ENCODE measurements at regions not wholly inside any gene's neighbourhood (a gene's known extent, or its start where the extent isn't known, plus 50 kb on each side); places are given as distances from the start of the nearest gene placed in this dataset.

- no peaks in the 10 kb centered on the region for H3K9me3 ChIP-seq (ENCODE audit: control insufficient read depth in 3 of 3, low read length in 3 of 3)
- H3K4me3 ChIP-seq (ENCODE audit: low read length in 3 of 3): no peak overlapping the region
- H3K36me3 ChIP-seq (ENCODE audit: control insufficient read depth in 3 of 3, insufficient read depth in 3 of 3, low read length in 3 of 3): no peaks in the 10 kb centered on the region
- H3K9ac ChIP-seq (ENCODE audit: low read depth in 1 of 3, low read length in 3 of 3): no peak overlapping the region
- H3K4me1 ChIP-seq (ENCODE audit: control insufficient read depth in 3 of 3, insufficient read depth in 3 of 3, low read length in 3 of 3): no peaks in the 10 kb centered on the region
- H3K27me3 ChIP-seq (ENCODE audit: control insufficient read depth in 3 of 3, insufficient read depth in 3 of 3, low read length in 3 of 3): no peaks in the 10 kb centered on the region
- no peak overlapping the region for H3K27ac ChIP-seq (ENCODE audit: low read depth, low read length)
Measured at GRCh38 chr5:105899726-105900125, 1771.0 kb downstream of the EFNA5 start.

GRCh38 chr5:105898183-105898582 is 1772.6 kb downstream of the EFNA5 start:
- Histone ChIP-seq H3K4me3 (ENCODE audit: low read length in 3 of 3) (no peak overlapping the region), H3K4me1 (ENCODE audit: control insufficient read depth in 3 of 3, insufficient read depth in 3 of 3, low read length in 3 of 3) (no peaks in the 10 kb centered on the region), H3K9ac (ENCODE audit: low read depth in 1 of 3, low read length in 3 of 3) (no peak overlapping the region), H3K36me3 (ENCODE audit: control insufficient read depth in 3 of 3, insufficient read depth in 3 of 3, low read length in 3 of 3) (no peaks in the 10 kb centered on the region), H3K27me3 (ENCODE audit: control insufficient read depth in 3 of 3, insufficient read depth in 3 of 3, low read length in 3 of 3) (no peaks in the 10 kb centered on the region), H3K27ac (ENCODE audit: low read depth, low read length) (no peak overlapping the region), H3K9me3 (ENCODE audit: control insufficient read depth in 3 of 3, low read length in 3 of 3) (no peaks in the 10 kb centered on the region)

- H3K36me3 ChIP-seq (ENCODE audit: control insufficient read depth in 3 of 3, insufficient read depth in 3 of 3, low read length in 3 of 3): no peaks in the 10 kb centered on the region
- no peaks in the 10 kb centered on the region for H3K27me3 ChIP-seq (ENCODE audit: control insufficient read depth in 3 of 3, insufficient read depth in 3 of 3, low read length in 3 of 3)
- peaks cover 0 to 2% (median 0%) of the 10 kb centered on the region in 3 donors for H3K9me3 ChIP-seq (ENCODE audit: control insufficient read depth in 3 of 3, low read length in 3 of 3)
- H3K9ac ChIP-seq (ENCODE audit: low read depth in 1 of 3, low read length in 3 of 3): no peak overlapping the region
- H3K27ac ChIP-seq (ENCODE audit: low read depth, low read length): no peak overlapping the region
- no peaks in the 10 kb centered on the region for H3K4me1 ChIP-seq (ENCODE audit: control insufficient read depth in 3 of 3, insufficient read depth in 3 of 3, low read length in 3 of 3)
- no peak overlapping the region for H3K4me3 ChIP-seq (ENCODE audit: low read length in 3 of 3)
Measured at GRCh38 chr5:105885266-105885665, 1785.5 kb downstream of the EFNA5 start.

- Histone ChIP-seq H3K9ac (ENCODE audit: low read depth in 1 of 3, low read length in 3 of 3) (no peak overlapping the region), H3K4me1 (ENCODE audit: control insufficient read depth in 3 of 3, insufficient read depth in 3 of 3, low read length in 3 of 3) (no peaks in the 10 kb centered on the region)
Measured at GRCh38 chr5:105882956-105883481, 1787.7 kb downstream of the EFNA5 start.

GRCh38 chr5:105878402-105878801 is 1792.3 kb downstream of the EFNA5 start:
- Histone ChIP-seq H3K4me1 (ENCODE audit: control insufficient read depth in 3 of 3, insufficient read depth in 3 of 3, low read length in 3 of 3) (no peaks in the 10 kb centered on the region), H3K27ac (ENCODE audit: low read depth, low read length) (no peak overlapping the region), H3K9ac (ENCODE audit: low read depth in 1 of 3, low read length in 3 of 3) (no peak overlapping the region), H3K36me3 (ENCODE audit: control insufficient read depth in 3 of 3, insufficient read depth in 3 of 3, low read length in 3 of 3) (no peaks in the 10 kb centered on the region), H3K4me3 (ENCODE audit: low read length in 3 of 3) (no peak overlapping the region), H3K27me3 (ENCODE audit: control insufficient read depth in 3 of 3, insufficient read depth in 3 of 3, low read length in 3 of 3) (no peaks in the 10 kb centered on the region), H3K9me3 (ENCODE audit: control insufficient read depth in 3 of 3, low read length in 3 of 3) (no peaks in the 10 kb centered on the region)

More at GRCh38 chr5:105882956-105883481, 1787.7 kb downstream of the EFNA5 start:
- no peak overlapping the region for H3K4me3 ChIP-seq (ENCODE audit: low read length in 3 of 3)
- H3K27me3 ChIP-seq (ENCODE audit: control insufficient read depth in 3 of 3, insufficient read depth in 3 of 3, low read length in 3 of 3): no peaks in the 10 kb centered on the region
- H3K36me3 ChIP-seq (ENCODE audit: control insufficient read depth in 3 of 3, insufficient read depth in 3 of 3, low read length in 3 of 3): no peaks in the 10 kb centered on the region
- no peak overlapping the region for H3K27ac ChIP-seq (ENCODE audit: low read depth, low read length)
- H3K9me3 ChIP-seq (ENCODE audit: control insufficient read depth in 3 of 3, low read length in 3 of 3): no peaks in the 10 kb centered on the region

- no peaks in the 10 kb centered on the region for H3K36me3 ChIP-seq (ENCODE audit: control insufficient read depth in 3 of 3, insufficient read depth in 3 of 3, low read length in 3 of 3)
- no peaks in the 10 kb centered on the region for H3K27me3 ChIP-seq (ENCODE audit: control insufficient read depth in 3 of 3, insufficient read depth in 3 of 3, low read length in 3 of 3)
- H3K9ac ChIP-seq (ENCODE audit: low read depth in 1 of 3, low read length in 3 of 3): no peak overlapping the region
- H3K4me1 ChIP-seq (ENCODE audit: control insufficient read depth in 3 of 3, insufficient read depth in 3 of 3, low read length in 3 of 3): no peaks in the 10 kb centered on the region
- H3K4me3 ChIP-seq (ENCODE audit: low read length in 3 of 3): no peak overlapping the region
- H3K9me3 ChIP-seq (ENCODE audit: control insufficient read depth in 3 of 3, low read length in 3 of 3): no peaks in the 10 kb centered on the region
- no peak overlapping the region for H3K27ac ChIP-seq (ENCODE audit: low read depth, low read length)
Measured at GRCh38 chr5:105877592-105877991, 1793.1 kb downstream of the EFNA5 start.

- Histone ChIP-seq H3K9ac (ENCODE audit: low read depth in 1 of 3, low read length in 3 of 3) (no peak overlapping the region), H3K27ac (ENCODE audit: low read depth, low read length) (no peak overlapping the region), H3K4me3 (ENCODE audit: low read length in 3 of 3) (no peak overlapping the region), H3K36me3 (ENCODE audit: control insufficient read depth in 3 of 3, insufficient read depth in 3 of 3, low read length in 3 of 3) (no peaks in the 10 kb centered on the region), H3K4me1 (ENCODE audit: control insufficient read depth in 3 of 3, insufficient read depth in 3 of 3, low read length in 3 of 3) (no peaks in the 10 kb centered on the region), H3K27me3 (ENCODE audit: control insufficient read depth in 3 of 3, insufficient read depth in 3 of 3, low read length in 3 of 3) (no peaks in the 10 kb centered on the region), H3K9me3 (ENCODE audit: control insufficient read depth in 3 of 3, low read length in 3 of 3) (no peaks in the 10 kb centered on the region)
Measured at GRCh38 chr5:105874316-105874715, 1796.4 kb downstream of the EFNA5 start.

GRCh38 chr5:105872569-105873270 is 1798.0 kb downstream of the EFNA5 start:
- no peaks in the 10 kb centered on the region for H3K27me3 ChIP-seq (ENCODE audit: control insufficient read depth in 3 of 3, insufficient read depth in 3 of 3, low read length in 3 of 3)
- no peaks in the 10 kb centered on the region for H3K36me3 ChIP-seq (ENCODE audit: control insufficient read depth in 3 of 3, insufficient read depth in 3 of 3, low read length in 3 of 3)
- no peak overlapping the region for H3K4me3 ChIP-seq (ENCODE audit: low read length in 3 of 3)
- no peaks in the 10 kb centered on the region for H3K9me3 ChIP-seq (ENCODE audit: control insufficient read depth in 3 of 3, low read length in 3 of 3)
- H3K9ac ChIP-seq (ENCODE audit: low read depth in 1 of 3, low read length in 3 of 3): no peak overlapping the region
- H3K27ac ChIP-seq (ENCODE audit: low read depth, low read length): no peak overlapping the region
- no peaks in the 10 kb centered on the region for H3K4me1 ChIP-seq (ENCODE audit: control insufficient read depth in 3 of 3, insufficient read depth in 3 of 3, low read length in 3 of 3)

GRCh38 chr5:105868038-105868780 is 1802.5 kb downstream of the EFNA5 start:
- H3K4me3 ChIP-seq (ENCODE audit: low read length in 3 of 3): no peak overlapping the region
- H3K9ac ChIP-seq (ENCODE audit: low read depth in 1 of 3, low read length in 3 of 3): no peak overlapping the region
- H3K9me3 ChIP-seq (ENCODE audit: control insufficient read depth in 3 of 3, low read length in 3 of 3): peaks cover 0 to 5% (median 0%) of the 10 kb centered on the region in 3 donors
- H3K4me1 ChIP-seq (ENCODE audit: control insufficient read depth in 3 of 3, insufficient read depth in 3 of 3, low read length in 3 of 3): no peaks in the 10 kb centered on the region
- H3K36me3 ChIP-seq (ENCODE audit: control insufficient read depth in 3 of 3, insufficient read depth in 3 of 3, low read length in 3 of 3): no peaks in the 10 kb centered on the region
- no peaks in the 10 kb centered on the region for H3K27me3 ChIP-seq (ENCODE audit: control insufficient read depth in 3 of 3, insufficient read depth in 3 of 3, low read length in 3 of 3)
- H3K27ac ChIP-seq (ENCODE audit: low read depth, low read length): no peak overlapping the region

GRCh38 chr5:105865834-105866233 is 1804.9 kb downstream of the EFNA5 start:
- H3K27ac ChIP-seq (ENCODE audit: low read depth, low read length): no peak overlapping the region
- no peaks in the 10 kb centered on the region for H3K27me3 ChIP-seq (ENCODE audit: control insufficient read depth in 3 of 3, insufficient read depth in 3 of 3, low read length in 3 of 3)
- no peaks in the 10 kb centered on the region for H3K36me3 ChIP-seq (ENCODE audit: control insufficient read depth in 3 of 3, insufficient read depth in 3 of 3, low read length in 3 of 3)
- no peak overlapping the region for H3K9ac ChIP-seq (ENCODE audit: low read depth in 1 of 3, low read length in 3 of 3)
- no peaks in the 10 kb centered on the region for H3K4me1 ChIP-seq (ENCODE audit: control insufficient read depth in 3 of 3, insufficient read depth in 3 of 3, low read length in 3 of 3)
- H3K9me3 ChIP-seq (ENCODE audit: control insufficient read depth in 3 of 3, low read length in 3 of 3): peaks cover 0 to 5% (median 0%) of the 10 kb centered on the region in 3 donors
- H3K4me3 ChIP-seq (ENCODE audit: low read length in 3 of 3): no peak overlapping the region
